OCI-LY3 (cell line): ENCODE measurements at regions not wholly inside any gene's neighbourhood (a gene's known extent, or its start where the extent isn't known, plus 50 kb on each side); places are given as distances from the start of the nearest gene placed in this dataset.

Experiments
- EZH2phosphoT487 ChIP-seq: fragments of 200-600 bp; shearing (Covaris generic); IDR thresholded peaks from 2 replicates; pipeline ENCODE4 v1.6.1; 2018; ENCODE audit warnings: antibody characterized with exemption, mixed run types, low read depth
- TF ChIP-seq, protein P1 (sequence below): fragments of 200-600, 300-600 bp; sonication (generic); IDR thresholded peaks from 2 replicates; pipeline ENCODE4 v1.5.1; 2014; ENCODE audit warnings: antibody characterized with exemption, low read length, low read depth

DNA sequence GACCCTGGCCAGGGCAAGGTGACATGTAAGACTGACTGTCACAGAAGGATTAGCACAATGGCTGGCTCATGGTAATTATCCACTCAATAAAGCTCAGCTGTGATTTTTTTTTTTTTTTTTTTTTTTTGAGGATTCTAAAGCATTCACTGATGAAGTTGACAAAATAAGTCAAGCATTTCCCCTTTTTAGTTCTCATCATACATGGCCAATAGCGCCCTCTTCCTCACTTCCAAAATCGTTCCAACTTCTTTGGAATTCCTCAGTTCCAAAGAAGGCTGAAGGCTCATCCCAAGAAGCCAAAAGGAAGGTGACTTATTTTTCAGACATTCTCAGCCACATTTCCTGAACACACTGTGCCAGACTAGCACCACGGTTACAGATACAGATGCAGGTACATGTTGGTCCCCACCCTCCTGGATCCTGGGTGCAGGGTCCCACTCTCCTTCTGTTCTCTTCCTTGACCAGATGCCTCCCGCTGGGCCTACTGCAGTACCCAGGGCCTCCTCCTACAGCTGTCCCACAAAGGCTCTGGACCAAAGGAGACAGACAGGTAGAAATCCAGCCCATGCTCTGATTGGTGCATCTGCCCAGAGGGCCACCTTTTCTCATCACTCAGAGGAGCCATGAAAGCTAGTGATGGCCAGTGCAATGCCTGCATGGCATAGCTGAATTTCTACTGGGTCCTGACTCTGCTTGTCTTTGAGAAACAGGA, 202.6 kb downstream of the UACA start:
- TF ChIP-seq, protein P1, sequence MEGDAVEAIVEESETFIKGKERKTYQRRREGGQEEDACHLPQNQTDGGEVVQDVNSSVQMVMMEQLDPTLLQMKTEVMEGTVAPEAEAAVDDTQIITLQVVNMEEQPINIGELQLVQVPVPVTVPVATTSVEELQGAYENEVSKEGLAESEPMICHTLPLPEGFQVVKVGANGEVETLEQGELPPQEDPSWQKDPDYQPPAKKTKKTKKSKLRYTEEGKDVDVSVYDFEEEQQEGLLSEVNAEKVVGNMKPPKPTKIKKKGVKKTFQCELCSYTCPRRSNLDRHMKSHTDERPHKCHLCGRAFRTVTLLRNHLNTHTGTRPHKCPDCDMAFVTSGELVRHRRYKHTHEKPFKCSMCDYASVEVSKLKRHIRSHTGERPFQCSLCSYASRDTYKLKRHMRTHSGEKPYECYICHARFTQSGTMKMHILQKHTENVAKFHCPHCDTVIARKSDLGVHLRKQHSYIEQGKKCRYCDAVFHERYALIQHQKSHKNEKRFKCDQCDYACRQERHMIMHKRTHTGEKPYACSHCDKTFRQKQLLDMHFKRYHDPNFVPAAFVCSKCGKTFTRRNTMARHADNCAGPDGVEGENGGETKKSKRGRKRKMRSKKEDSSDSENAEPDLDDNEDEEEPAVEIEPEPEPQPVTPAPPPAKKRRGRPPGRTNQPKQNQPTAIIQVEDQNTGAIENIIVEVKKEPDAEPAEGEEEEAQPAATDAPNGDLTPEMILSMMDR, result peak; percentile 22; the same call in 1 of the 2 replicates
- TF ChIP-seq EZH2phosphoT487, result no peak
